BJ (cell line): ENCODE measurements at regions not wholly inside any gene's neighbourhood (a gene's known extent, or its start where the extent isn't known, plus 50 kb on each side); places are given as distances from the start of the nearest gene placed in this dataset.

Experiments used
- CTCF ChIA-PET: fragments of 350-600 bp; formaldehyde crosslinking; extraction: SDS; loops from one replicate; lab custom pipeline; 2021; ENCODE audit warnings: antibody characterized with exemption, inconsistent platforms; lab: Yijun Ruan, JAX
- POLR2A ChIA-PET: fragments of 300-600 bp; sonication (Branson Sonifier 250); formaldehyde crosslinking; extraction: SDS; loops from one replicate; lab custom pipeline; 2021; ENCODE audit warnings: antibody characterized with exemption; lab: Charles Lee
- DNase-seq: peaks from one replicate; pipeline ENCODE4 v3.0.0-alpha.2; 2011; ENCODE audit warnings: low read depth
- H3K27me3 ChIP-seq: 2 replicates; pipeline ENCODE4 v1.6.0; 2011; ENCODE audit warnings: low read length; ENCODE audit not compliant: control insufficient read depth, insufficient read depth
- H3K36me3 ChIP-seq: 2 replicates; pipeline ENCODE4 v1.5.1; 2011; ENCODE audit warnings: low read length; ENCODE audit not compliant: control insufficient read depth, insufficient read depth
- H3K4me3 ChIP-seq: 2 replicates; pipeline ENCODE4 v1.5.1; 2011; ENCODE audit warnings: low read depth, mild to moderate bottlenecking, control low read depth, low read length
- CTCF ChIP-seq: IDR thresholded peaks from 2 replicates; pipeline ENCODE4 v1.5.1; 2011; ENCODE audit warnings: low read depth, mild to moderate bottlenecking, control low read depth, inconsistent platforms, low read length, moderate library complexity; ENCODE audit not compliant: insufficient read depth

DNA sequence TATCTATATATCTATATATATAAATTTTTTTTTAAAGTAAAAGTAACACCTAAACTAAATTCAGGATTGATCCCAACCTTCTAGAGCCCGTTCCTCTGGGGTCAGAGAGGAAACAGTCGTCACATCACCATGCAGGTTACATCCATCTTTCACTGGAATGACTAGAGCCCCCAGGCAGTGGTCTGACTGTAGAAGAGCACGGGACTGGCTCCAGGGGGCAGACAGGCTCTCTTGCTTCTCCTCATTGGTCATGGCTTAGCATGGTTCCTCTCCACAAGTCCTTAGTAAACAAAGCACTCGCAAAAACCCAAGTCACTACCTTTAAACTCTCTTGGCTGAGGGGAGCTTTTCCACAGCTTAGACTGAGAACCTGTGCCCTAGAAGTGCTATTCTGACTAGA is 110.5 kb downstream of the NR2F2 start:
- TF ChIP-seq CTCF, result no peak
- CTCF ChIA-PET, result no interaction called here
- POLR2A ChIA-PET, result no interaction called here
- H3K4me3 ChIP-seq, result no peak overlapping the region
- no peaks in the 10 kb centered on the region for H3K36me3 ChIP-seq
- H3K27me3 ChIP-seq, result peaks cover 1% of the 10 kb centered on the region; the same call in 1 of the 2 replicates
- DNase-seq, result no peak

GRCh38 chr15:96442076-96442475 is 111.6 kb downstream of the NR2F2 start:
- no peak for DNase-seq
- TF ChIP-seq CTCF, result no peak
- Histone ChIP-seq H3K4me3 (no peak overlapping the region), H3K36me3 (no peaks in the 10 kb centered on the region), H3K27me3 (peaks cover 1% of the 10 kb centered on the region; the same call in 1 of the 2 replicates)
- ChIA-PET CTCF (no interaction called here), POLR2A (no interaction called here)

DNA sequence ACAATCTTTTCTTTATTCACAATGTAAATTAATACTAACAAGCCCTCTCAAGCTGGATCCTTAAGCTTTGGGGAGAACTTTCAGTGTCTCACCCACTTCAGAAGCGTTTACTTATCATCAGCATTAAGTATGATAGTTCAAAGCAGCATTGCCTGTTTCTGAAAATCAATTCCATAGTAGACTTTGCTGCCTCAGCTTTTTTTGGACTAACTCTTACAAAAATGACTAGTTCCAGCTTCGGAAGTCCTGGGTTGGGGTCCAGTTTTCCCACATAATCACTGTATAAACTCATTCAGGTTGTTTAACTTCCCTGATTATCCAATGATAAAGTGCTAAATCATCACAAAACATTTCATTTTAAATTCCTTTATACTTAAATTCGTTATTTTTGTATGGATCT is 114.4 kb downstream of the NR2F2 start:
- ChIA-PET CTCF (interaction anchor here (0.6 kb wide), 1 partner anchor 116 kb away, joined by 4 read pairs; no protein-coding TSS in a partner anchor), POLR2A (no interaction called here)
- H3K36me3 ChIP-seq, result no peaks in the 10 kb centered on the region
- H3K27me3 ChIP-seq, result peaks cover 1% of the 10 kb centered on the region; the same call in 1 of the 2 replicates
- no peak for TF ChIP-seq CTCF
- DNase-seq, result no peak
- H3K4me3 ChIP-seq, result no peak overlapping the region

DNA sequence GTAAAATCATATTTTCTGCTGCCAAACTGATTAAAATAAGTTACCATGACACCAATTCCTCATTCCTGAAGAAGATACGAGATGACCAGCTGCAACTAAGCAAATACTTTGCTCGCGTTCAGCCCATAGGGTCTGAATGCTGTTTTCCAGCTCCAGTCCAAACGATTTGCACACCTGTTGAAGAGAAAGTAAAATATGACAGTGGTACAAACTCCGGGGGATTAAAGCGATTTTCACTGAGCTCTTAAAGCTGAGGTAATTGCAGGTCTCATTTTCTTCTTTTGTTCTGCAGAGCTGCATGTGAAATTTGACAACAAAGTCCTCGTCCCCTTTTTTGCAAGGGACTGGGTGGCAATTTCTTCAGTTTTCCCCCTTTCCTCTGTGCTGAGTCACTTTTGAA is 118.4 kb downstream of the NR2F2 start:
- no peak for TF ChIP-seq CTCF
- POLR2A ChIA-PET, result no interaction called here
- Histone ChIP-seq H3K36me3 (no peaks in the 10 kb centered on the region), H3K4me3 (no peak overlapping the region), H3K27me3 (peaks cover 4% of the 10 kb centered on the region; the same call in 1 of the 2 replicates)
- CTCF ChIA-PET, result no interaction called here
- no peak for DNase-seq

- no peak for TF ChIP-seq CTCF
- ChIA-PET POLR2A (no interaction called here), CTCF (interaction anchor here (0.9 to 1.0 kb wide), 2 partner anchors 16 to 27 kb away, joined by 3 to 4 read pairs; no protein-coding TSS in a partner anchor)
- Histone ChIP-seq H3K36me3 (no peaks in the 10 kb centered on the region), H3K27me3 (peaks cover 1% of the 10 kb centered on the region; the same call in 1 of the 2 replicates), H3K4me3 (no peak overlapping the region)
- DNase-seq, result no peak
Observed at GRCh38 chr15:96457841-96458240, 127.3 kb downstream of the NR2F2 start.
